Parathyroid adenoma (tissue), 2 donors: ENCODE measurements at regions not wholly inside any gene's neighbourhood (a gene's known extent, or its start where the extent isn't known, plus 50 kb on each side); places are given as distances from the start of the nearest gene placed in this dataset.

Experiments
- H2AFZ ChIP-seq: fragments of 300-600 bp; sonication (generic); one replicate; pipeline ENCODE4 v1.7.0; 2017; ENCODE audit warnings: antibody characterized with exemption, mild to moderate bottlenecking
- H3K27ac ChIP-seq: fragments of 300-600 bp; sonication (generic); one replicate; pipeline ENCODE4 v1.7.0; 2017
- H3K27me3 ChIP-seq: fragments of 300-600 bp; sonication (generic); one replicate; pipeline ENCODE4 v1.7.0; 2017; ENCODE audit warnings: low read length; ENCODE audit not compliant: control insufficient read depth, insufficient read depth
- H3K36me3 ChIP-seq: fragments of 300-600 bp; sonication (generic); one replicate; pipeline ENCODE4 v1.7.0; 2017; ENCODE audit warnings: low read length; ENCODE audit not compliant: control insufficient read depth, insufficient read depth
- H3K4me1 ChIP-seq: fragments of 300-600 bp; sonication (generic); one replicate; pipeline ENCODE4 v1.7.0; 2017; ENCODE audit warnings: control low read depth
- H3K4me2 ChIP-seq: fragments of 300-600 bp; sonication (generic); one replicate; pipeline ENCODE4 v1.7.0; 2017; ENCODE audit warnings: low read length
- H3K4me3 ChIP-seq: fragments of 300-600 bp; sonication (generic); one replicate; pipeline ENCODE4 v1.7.0; 2017; ENCODE audit warnings: low read depth, low read length
- H3K79me2 ChIP-seq: fragments of 300-600 bp; sonication (generic); one replicate; pipeline ENCODE4 v1.7.0; 2017; ENCODE audit warnings: control low read depth
- H3K9ac ChIP-seq: fragments of 300-600 bp; sonication (generic); one replicate; pipeline ENCODE4 v1.7.0; 2017; ENCODE audit warnings: mild to moderate bottlenecking
- H3K9me3 ChIP-seq: fragments of 300-600 bp; sonication (generic); one replicate; pipeline ENCODE4 v1.7.0; 2017; ENCODE audit warnings: low read length; ENCODE audit not compliant: control insufficient read depth
- CTCF ChIP-seq: fragments of 300-600 bp; sonication (generic); IDR thresholded peaks from one replicate; pipeline ENCODE4 v1.7.0; 2017; ENCODE audit warnings: antibody characterized with exemption, mild to moderate bottlenecking
- donor health status: primary hyperparathyroidism.

- no peak overlapping the region for H2AFZ ChIP-seq
Measured at GRCh38 chr5:68970617-68971016, 123.2 kb upstream of the SLC30A5 start.

GRCh38 chr5:68973696-68974095, 120.1 kb upstream of the SLC30A5 start:
- Histone ChIP-seq H3K9me3 (no peaks in the 10 kb centered on the region), H3K4me3 (no peak overlapping the region), H3K9ac (no peak overlapping the region), H3K4me1 (no peaks in the 10 kb centered on the region), H3K79me2 (no peaks in the 10 kb centered on the region), H3K27me3 (no peaks in the 10 kb centered on the region), H3K27ac (no peak overlapping the region), H3K4me2 (no peak overlapping the region), H2AFZ (no peak overlapping the region), H3K36me3 (no peaks in the 10 kb centered on the region)
- TF ChIP-seq CTCF, result no peak

More at GRCh38 chr5:68970617-68971016, 123.2 kb upstream of the SLC30A5 start:
- Histone ChIP-seq H3K79me2 (no peaks in the 10 kb centered on the region), H3K27me3 (no peaks in the 10 kb centered on the region), H3K4me1 (no peaks in the 10 kb centered on the region), H3K27ac (no peak overlapping the region), H3K4me3 (no peak overlapping the region), H3K36me3 (no peaks in the 10 kb centered on the region), H3K9ac (no peak overlapping the region), H3K4me2 (no peak overlapping the region), H3K9me3 (no peaks in the 10 kb centered on the region)
- TF ChIP-seq CTCF, result no peak

GRCh38 chr5:68983043-68983442, 110.8 kb upstream of the SLC30A5 start:
- Histone ChIP-seq H3K36me3 (no peaks in the 10 kb centered on the region), H3K27me3 (no peaks in the 10 kb centered on the region), H3K9me3 (no peaks in the 10 kb centered on the region), H3K27ac (no peak overlapping the region), H3K4me3 (no peak overlapping the region), H3K79me2 (no peaks in the 10 kb centered on the region), H3K4me2 (no peak overlapping the region), H2AFZ (no peak overlapping the region), H3K9ac (no peak overlapping the region), H3K4me1 (no peaks in the 10 kb centered on the region)
- TF ChIP-seq CTCF, result no peak

- Histone ChIP-seq H2AFZ (no peak overlapping the region), H3K27me3 (no peaks in the 10 kb centered on the region), H3K4me1 (no peaks in the 10 kb centered on the region)
Measured at GRCh38 chr5:68983959-68984358, 109.9 kb upstream of the SLC30A5 start.

More at GRCh38 chr5:68983959-68984358, 109.9 kb upstream of the SLC30A5 start:
- H3K27ac ChIP-seq, result no peak overlapping the region
- no peak for TF ChIP-seq CTCF
- H3K4me3 ChIP-seq, result no peak overlapping the region
- H3K36me3 ChIP-seq, result no peaks in the 10 kb centered on the region
- no peaks in the 10 kb centered on the region for H3K9me3 ChIP-seq
- no peaks in the 10 kb centered on the region for H3K79me2 ChIP-seq
- no peak overlapping the region for H3K4me2 ChIP-seq
- no peak overlapping the region for H3K9ac ChIP-seq
